ENCODE measurements at regions not wholly inside any gene's neighbourhood (a gene's known extent, or its start where the extent isn't known, plus 50 kb on each side); places are given as distances from the start of the nearest gene placed in this dataset.
"Not testable (repeated sequence)": the region's sequence is repeated elsewhere in the genome, so short reads cannot be mapped to it uniquely, and the experiment has no call there.

DNA sequence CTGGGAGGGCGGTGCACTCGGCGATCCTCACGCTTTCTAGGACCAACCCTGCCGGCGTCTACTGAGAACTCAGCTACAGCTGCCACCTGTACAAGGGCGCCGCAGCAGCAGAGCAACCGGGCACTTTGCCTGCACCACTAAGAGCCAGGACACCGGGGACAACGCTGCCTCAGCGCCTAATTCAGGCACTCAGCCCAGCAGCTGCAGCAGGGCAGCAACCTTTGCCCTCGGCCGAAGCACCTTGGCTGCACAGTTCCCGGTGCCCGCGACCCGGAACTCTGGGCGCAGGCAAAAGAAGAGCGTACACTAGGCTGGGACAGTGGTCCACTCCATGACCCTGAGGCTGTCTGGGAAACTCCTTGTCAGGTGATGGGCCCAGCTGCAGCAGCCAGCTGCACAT, 85.7 kb downstream of the POTEB3 start:
- TF ChIP-seq, protein P1, sequence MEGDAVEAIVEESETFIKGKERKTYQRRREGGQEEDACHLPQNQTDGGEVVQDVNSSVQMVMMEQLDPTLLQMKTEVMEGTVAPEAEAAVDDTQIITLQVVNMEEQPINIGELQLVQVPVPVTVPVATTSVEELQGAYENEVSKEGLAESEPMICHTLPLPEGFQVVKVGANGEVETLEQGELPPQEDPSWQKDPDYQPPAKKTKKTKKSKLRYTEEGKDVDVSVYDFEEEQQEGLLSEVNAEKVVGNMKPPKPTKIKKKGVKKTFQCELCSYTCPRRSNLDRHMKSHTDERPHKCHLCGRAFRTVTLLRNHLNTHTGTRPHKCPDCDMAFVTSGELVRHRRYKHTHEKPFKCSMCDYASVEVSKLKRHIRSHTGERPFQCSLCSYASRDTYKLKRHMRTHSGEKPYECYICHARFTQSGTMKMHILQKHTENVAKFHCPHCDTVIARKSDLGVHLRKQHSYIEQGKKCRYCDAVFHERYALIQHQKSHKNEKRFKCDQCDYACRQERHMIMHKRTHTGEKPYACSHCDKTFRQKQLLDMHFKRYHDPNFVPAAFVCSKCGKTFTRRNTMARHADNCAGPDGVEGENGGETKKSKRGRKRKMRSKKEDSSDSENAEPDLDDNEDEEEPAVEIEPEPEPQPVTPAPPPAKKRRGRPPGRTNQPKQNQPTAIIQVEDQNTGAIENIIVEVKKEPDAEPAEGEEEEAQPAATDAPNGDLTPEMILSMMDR (conservative IDR thresholded peaks at IDR 0.05): not testable (repeated sequence)
- not testable (repeated sequence) for TF ChIP-seq ZFX (IDR thresholded peaks at IDR 0.05)

Measured in C4-2B (cell line).